ENCODE measurements at regions not wholly inside any gene's neighbourhood (a gene's known extent, or its start where the extent isn't known, plus 50 kb on each side); places are given as distances from the start of the nearest gene placed in this dataset.

- H3K36me3 ChIP-seq (ENCODE audit: insufficient read depth, low read length) = no peaks in the 10 kb centered on the region
- no peaks in the 10 kb centered on the region for H3K9me3 ChIP-seq (ENCODE audit: low read depth, low read length)
- no peak overlapping the region for H3K9ac ChIP-seq (ENCODE audit: insufficient read length)
- no peak for DNase-seq (ENCODE audit: low read depth, low spot score)
- no peak overlapping the region for H3K27ac ChIP-seq
- no peak for TF ChIP-seq EZH2 (IDR thresholded peaks at IDR 0.05)
- no peak for TF ChIP-seq FOXP2 (optimal IDR thresholded peaks at IDR 0.05; ENCODE audit: control extremely low read depth, extremely low read length, insufficient read depth)
- no peak for TF ChIP-seq POLR2AphosphoS5 (IDR thresholded peaks at IDR 0.05; ENCODE audit: borderline replicate concordance, low read depth, low read length)
- no peak overlapping the region for H3K4me3 ChIP-seq
Observed at GRCh38 chr15:38065721-38066345, 131.4 kb downstream of the TMCO5A start.

- DNase-seq (ENCODE audit: low read depth, low spot score) = no peak
- Histone ChIP-seq H3K9me3 (ENCODE audit: low read depth, low read length) (no peaks in the 10 kb centered on the region), H3K36me3 (ENCODE audit: insufficient read depth, low read length) (no peaks in the 10 kb centered on the region), H3K4me3 (no peak overlapping the region), H3K9ac (ENCODE audit: insufficient read length) (no peak overlapping the region), H3K27ac (no peak overlapping the region)
- TF ChIP-seq EZH2 (IDR thresholded peaks at IDR 0.05) = no peak
- TF ChIP-seq POLR2AphosphoS5 (IDR thresholded peaks at IDR 0.05; ENCODE audit: borderline replicate concordance, low read depth, low read length) = no peak
- no peak for TF ChIP-seq FOXP2 (optimal IDR thresholded peaks at IDR 0.05; ENCODE audit: control extremely low read depth, extremely low read length, insufficient read depth)
Observed at GRCh38 chr15:38066612-38067011, 132.2 kb downstream of the TMCO5A start.

GRCh38 chr15:38068626-38069391 is 134.4 kb downstream of the TMCO5A start:
- Histone ChIP-seq H3K9ac (ENCODE audit: insufficient read length) (peak overlapping the region; percentile 7), H3K4me3 (peak overlapping the region; percentile 67), H3K36me3 (ENCODE audit: insufficient read depth, low read length) (no peaks in the 10 kb centered on the region), H3K9me3 (ENCODE audit: low read depth, low read length) (no peaks in the 10 kb centered on the region), H3K27ac (peak overlapping the region; percentile 22; the same call in 1 of the 2 replicates)
- TF ChIP-seq FOXP2 (optimal IDR thresholded peaks at IDR 0.05; ENCODE audit: control extremely low read depth, extremely low read length, insufficient read depth) (no peak), POLR2AphosphoS5 (IDR thresholded peaks at IDR 0.05; ENCODE audit: borderline replicate concordance, low read depth, low read length) (no peak), EZH2 (IDR thresholded peaks at IDR 0.05) (no peak)
- peak; percentile 47 for DNase-seq (ENCODE audit: low read depth, low spot score)

GRCh38 chr15:38069511-38070011 is 135.1 kb downstream of the TMCO5A start:
- no peak for TF ChIP-seq EZH2 (IDR thresholded peaks at IDR 0.05)
- TF ChIP-seq FOXP2 (optimal IDR thresholded peaks at IDR 0.05; ENCODE audit: control extremely low read depth, extremely low read length, insufficient read depth) = no peak
- TF ChIP-seq POLR2AphosphoS5 (IDR thresholded peaks at IDR 0.05; ENCODE audit: borderline replicate concordance, low read depth, low read length) = no peak
- Histone ChIP-seq H3K9me3 (ENCODE audit: low read depth, low read length) (no peaks in the 10 kb centered on the region), H3K4me3 (peak overlapping the region; percentile 67), H3K27ac (no peak overlapping the region), H3K9ac (ENCODE audit: insufficient read length) (peak overlapping the region; percentile 7), H3K36me3 (ENCODE audit: insufficient read depth, low read length) (no peaks in the 10 kb centered on the region)
- peak; percentile 12 for DNase-seq (ENCODE audit: low read depth, low spot score)

GRCh38 chr15:38070778-38071177 is 136.3 kb downstream of the TMCO5A start:
- H3K4me3 ChIP-seq = no peak overlapping the region
- H3K27ac ChIP-seq = no peak overlapping the region

GRCh38 chr15:38071211-38071972 is 137.0 kb downstream of the TMCO5A start:
- Histone ChIP-seq H3K9ac (ENCODE audit: insufficient read length) (no peak overlapping the region), H3K9me3 (ENCODE audit: low read depth, low read length) (no peaks in the 10 kb centered on the region), H3K36me3 (ENCODE audit: insufficient read depth, low read length) (no peaks in the 10 kb centered on the region), H3K4me3 (no peak overlapping the region), H3K27ac (no peak overlapping the region)
- TF ChIP-seq FOXP2 (optimal IDR thresholded peaks at IDR 0.05; ENCODE audit: control extremely low read depth, extremely low read length, insufficient read depth) (no peak), POLR2AphosphoS5 (IDR thresholded peaks at IDR 0.05; ENCODE audit: borderline replicate concordance, low read depth, low read length) (no peak), EZH2 (IDR thresholded peaks at IDR 0.05) (no peak)
- DNase-seq (ENCODE audit: low read depth, low spot score) = no peak

More at GRCh38 chr15:38070778-38071177, 136.3 kb downstream of the TMCO5A start:
- Histone ChIP-seq H3K9ac (ENCODE audit: insufficient read length) (no peak overlapping the region), H3K36me3 (ENCODE audit: insufficient read depth, low read length) (no peaks in the 10 kb centered on the region), H3K9me3 (ENCODE audit: low read depth, low read length) (no peaks in the 10 kb centered on the region)
- TF ChIP-seq EZH2 (IDR thresholded peaks at IDR 0.05) (no peak), POLR2AphosphoS5 (IDR thresholded peaks at IDR 0.05; ENCODE audit: borderline replicate concordance, low read depth, low read length) (no peak), FOXP2 (optimal IDR thresholded peaks at IDR 0.05; ENCODE audit: control extremely low read depth, extremely low read length, insufficient read depth) (no peak)
- DNase-seq (ENCODE audit: low read depth, low spot score) = no peak

GRCh38 chr15:38072007-38072347 is 137.5 kb downstream of the TMCO5A start:
- Histone ChIP-seq H3K36me3 (ENCODE audit: insufficient read depth, low read length) (no peaks in the 10 kb centered on the region), H3K4me3 (no peak overlapping the region), H3K9me3 (ENCODE audit: low read depth, low read length) (no peaks in the 10 kb centered on the region), H3K9ac (ENCODE audit: insufficient read length) (no peak overlapping the region), H3K27ac (no peak overlapping the region)
- no peak for TF ChIP-seq POLR2AphosphoS5 (IDR thresholded peaks at IDR 0.05; ENCODE audit: borderline replicate concordance, low read depth, low read length)
- no peak for TF ChIP-seq FOXP2 (optimal IDR thresholded peaks at IDR 0.05; ENCODE audit: control extremely low read depth, extremely low read length, insufficient read depth)
- no peak for TF ChIP-seq EZH2 (IDR thresholded peaks at IDR 0.05)
- no peak for DNase-seq (ENCODE audit: low read depth, low spot score)
